GM18498 (cell line): ENCODE measurements at regions not wholly inside any gene's neighbourhood (a gene's known extent, or its start where the extent isn't known, plus 50 kb on each side); places are given as distances from the start of the nearest gene placed in this dataset.
"Not testable (repeated sequence)": the region's sequence is repeated elsewhere in the genome, so short reads cannot be mapped to it uniquely, and the experiment has no call there.

Source experiments
- ATAC-seq: cut with Tn5 transposase; IDR thresholded peaks from one replicate; pipeline ENCODE4 v1.9.1; 2021; ENCODE audit warnings: mild to moderate bottlenecking, moderate library complexity; ENCODE audit not compliant: unreplicated experiment

DNA sequence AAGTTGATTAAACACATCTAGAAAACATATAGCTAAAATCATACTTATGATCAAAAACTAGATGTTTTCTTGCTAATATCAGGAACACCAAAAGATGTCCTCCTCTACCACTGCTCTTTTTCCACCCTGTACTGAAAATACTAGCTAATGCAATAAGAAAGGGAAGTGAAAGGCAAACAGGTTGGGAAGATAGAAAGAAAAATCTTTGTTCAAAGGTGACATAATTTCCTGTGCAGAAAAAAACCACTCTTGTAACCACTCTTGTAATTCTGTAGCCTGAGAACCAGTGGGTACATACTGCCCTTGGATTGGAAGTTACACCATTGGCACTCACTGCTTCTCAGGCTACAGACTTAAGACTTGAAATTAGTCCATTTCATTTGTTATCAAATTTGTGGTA lies 258.9 kb upstream of the TGIF2LY start:
- ATAC-seq: not testable (repeated sequence)

DNA sequence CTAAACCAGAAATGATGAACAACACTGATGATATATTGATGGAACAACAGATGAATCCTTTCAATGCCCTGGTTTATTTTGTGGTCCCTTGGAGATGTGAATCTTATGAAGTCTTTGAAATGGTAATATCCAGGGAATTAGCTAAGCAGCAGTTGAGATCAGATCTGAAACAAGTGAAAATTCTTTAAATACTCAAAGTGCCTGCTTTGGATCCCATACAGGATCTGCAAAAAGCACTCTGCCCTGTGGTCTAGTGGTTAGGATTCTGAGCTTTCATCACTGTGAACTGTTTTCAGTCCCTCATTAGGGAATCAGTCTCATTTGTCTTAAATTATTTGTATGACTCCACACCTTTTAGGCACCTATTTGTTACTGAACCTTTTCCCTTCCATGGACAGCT lies 211.3 kb upstream of the TGIF2LY start:
- not testable (repeated sequence) for ATAC-seq

DNA sequence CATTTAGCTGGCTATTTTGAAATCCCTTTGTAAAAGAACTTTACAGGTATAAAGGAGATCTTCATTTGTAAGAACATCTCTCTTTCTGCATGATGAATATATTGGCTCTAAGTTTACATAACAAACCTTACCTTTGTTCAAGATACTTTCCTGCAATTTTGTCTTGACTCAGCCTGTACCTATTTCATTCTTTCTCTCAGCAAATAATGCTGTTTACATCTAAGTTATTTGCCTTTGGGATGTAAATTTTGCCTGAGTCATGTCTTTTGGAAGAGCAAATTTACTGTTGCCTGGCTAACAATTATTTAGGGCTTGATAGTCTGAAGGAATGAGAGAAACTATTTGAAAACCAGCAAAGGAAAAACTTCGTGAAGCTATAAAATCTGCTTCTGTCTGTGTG lies 210.4 kb upstream of the TGIF2LY start:
- ATAC-seq: not testable (repeated sequence)

DNA sequence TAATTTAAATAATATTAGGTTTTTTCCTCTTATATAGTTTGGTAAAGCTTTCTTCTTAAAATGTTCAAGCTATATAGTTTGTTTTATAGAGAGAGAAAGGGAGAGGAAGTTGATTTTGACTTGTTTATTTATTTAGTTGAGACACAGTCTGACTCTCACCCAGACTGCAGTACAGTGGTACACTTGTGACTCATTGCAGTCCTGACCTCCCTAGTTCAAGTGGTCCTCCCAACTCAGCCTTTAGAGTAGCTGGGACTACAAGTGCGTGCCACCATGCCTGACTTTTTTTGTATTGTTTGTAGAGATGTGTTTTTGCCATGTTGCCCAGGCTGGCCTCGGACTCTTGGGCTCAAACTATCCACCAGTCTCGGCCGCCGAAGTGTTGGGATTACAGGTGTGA lies 187.4 kb upstream of the TGIF2LY start:
- ATAC-seq: not testable (repeated sequence)

DNA sequence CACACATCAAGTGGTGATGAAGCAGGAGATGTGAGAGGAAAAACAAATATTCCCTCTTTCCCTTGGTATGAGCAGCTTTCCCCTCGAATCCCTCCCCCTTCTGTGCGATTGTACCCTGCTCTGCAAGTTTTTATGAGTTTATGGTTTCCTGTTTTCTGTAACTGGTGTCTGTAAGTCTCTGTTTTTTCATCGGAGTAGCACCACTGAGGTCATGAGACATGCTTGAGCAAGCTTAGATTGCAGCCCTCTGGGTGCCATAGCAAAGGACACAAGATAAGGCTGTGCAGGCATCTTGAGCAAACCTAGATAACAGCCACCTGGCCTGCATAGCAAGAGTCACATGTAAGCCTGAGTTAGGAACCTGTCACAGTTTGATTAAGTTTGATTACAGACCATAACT lies 174.6 kb upstream of the TGIF2LY start:
- ATAC-seq: not testable (repeated sequence)

DNA sequence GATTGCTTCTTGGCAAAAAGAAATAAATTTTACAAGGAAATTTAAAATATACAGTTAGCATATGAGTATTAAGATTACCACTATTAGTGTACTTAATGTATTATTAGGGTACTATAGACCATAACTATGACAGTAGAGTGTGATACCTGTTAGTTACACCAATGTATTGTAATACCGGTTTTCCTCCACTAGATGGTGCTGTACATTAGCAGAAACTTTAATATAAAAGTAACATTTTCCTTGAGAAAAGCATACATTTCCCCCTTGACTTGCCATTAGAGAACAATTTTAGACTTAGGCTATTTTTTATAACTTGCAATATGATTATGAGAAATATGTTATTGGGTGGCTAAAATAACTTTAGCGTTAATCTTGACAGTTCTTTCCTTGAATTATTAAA lies 173.3 kb upstream of the TGIF2LY start:
- ATAC-seq: not testable (repeated sequence)

DNA sequence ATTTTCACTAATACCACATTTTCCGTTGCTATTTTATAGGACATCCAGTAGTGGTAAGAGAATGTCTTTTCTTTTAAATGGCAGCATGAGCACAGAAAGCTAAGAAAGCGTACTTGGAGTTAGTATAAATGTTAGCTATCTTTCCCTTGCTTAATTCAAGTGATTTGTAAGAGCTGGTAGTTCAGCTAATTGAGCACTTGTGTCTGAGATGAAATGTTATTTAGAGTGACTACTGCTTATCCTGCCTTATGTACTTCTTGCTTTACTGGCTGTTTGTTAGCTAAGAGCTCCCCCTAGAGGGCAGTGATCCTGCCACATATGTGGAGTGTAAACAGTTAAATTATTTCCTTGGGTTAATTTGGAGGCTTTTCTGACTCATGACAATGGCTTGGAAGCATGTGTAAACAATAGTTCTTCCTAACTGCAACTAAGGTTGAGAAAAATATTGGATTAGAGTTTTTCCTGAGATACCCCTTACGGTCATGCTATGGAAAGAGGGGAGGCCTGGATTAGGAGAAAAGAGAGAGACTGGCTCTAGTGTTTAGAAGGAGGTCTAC lies 171.9 kb upstream of the TGIF2LY start:
- not testable (repeated sequence) for ATAC-seq

DNA sequence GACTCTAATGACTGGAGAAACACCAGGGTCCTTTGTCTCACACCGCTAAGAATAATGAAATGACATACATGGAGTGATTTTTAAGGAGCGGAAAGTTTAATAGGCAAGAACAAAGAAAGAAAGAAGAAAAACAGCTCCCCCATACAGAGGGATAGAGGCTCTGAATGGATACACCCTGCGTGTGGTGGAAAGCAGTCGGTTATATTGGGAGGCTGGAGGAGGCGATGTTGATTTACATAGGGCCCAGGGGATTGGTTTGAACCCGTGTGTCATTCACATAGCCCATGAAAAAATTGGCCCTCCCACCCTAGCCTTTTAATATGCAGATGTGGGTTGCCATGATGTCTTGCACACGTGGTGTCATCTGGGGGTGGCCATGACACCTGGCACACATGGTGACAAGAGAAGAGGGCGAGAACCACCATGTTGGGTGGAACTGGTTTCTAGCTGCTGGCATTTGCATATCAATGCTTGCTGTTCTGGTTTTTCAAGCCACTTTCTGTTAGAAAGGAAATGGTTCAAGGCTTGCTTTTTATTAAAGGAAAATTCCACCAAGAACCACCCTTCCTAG lies 168.5 kb upstream of the TGIF2LY start:
- not testable (repeated sequence) for ATAC-seq
